Neuronal stem cell (in vitro differentiated cells): ENCODE measurements at regions not wholly inside any gene's neighbourhood (a gene's known extent, or its start where the extent isn't known, plus 50 kb on each side); places are given as distances from the start of the nearest gene placed in this dataset.

Source experiments
- DNase-seq: peaks from one replicate; pipeline ENCODE4 v3.0.0-alpha.2; 2013; ENCODE audit warnings: low spot score
- H2AFZ ChIP-seq: one replicate; pipeline ENCODE4 v1.6.1; 2013; ENCODE audit warnings: mild to moderate bottlenecking, low read length, inconsistent platforms
- H2AK5ac ChIP-seq: 2 replicates; pipeline ENCODE4 v1.6.1; 2013; ENCODE audit warnings: low read depth, mild to moderate bottlenecking, inconsistent platforms, low read length, moderate library complexity, mixed read lengths
- H2BK120ac ChIP-seq: 2 replicates; pipeline ENCODE4 v1.6.1; 2013; ENCODE audit warnings: low read depth, mild to moderate bottlenecking, inconsistent platforms, low read length, moderate library complexity, mixed read lengths
- H2BK12ac ChIP-seq: one replicate; pipeline ENCODE4 v1.6.1; 2013; ENCODE audit warnings: low read length, inconsistent platforms
- H2BK15ac ChIP-seq: 2 replicates; pipeline ENCODE4 v1.6.1; 2013; ENCODE audit warnings: mild to moderate bottlenecking, low read length, inconsistent platforms, mixed read lengths
- H2BK5ac ChIP-seq: one replicate; pipeline ENCODE4 v1.6.1; 2013; ENCODE audit warnings: inconsistent platforms, mild to moderate bottlenecking, low read length, moderate library complexity
- H3K14ac ChIP-seq: one replicate; pipeline ENCODE4 v1.6.1; 2013; ENCODE audit warnings: low read length, inconsistent platforms
- H3K18ac ChIP-seq: 2 replicates; pipeline ENCODE4 v1.6.1; 2013; ENCODE audit warnings: low read length, inconsistent platforms
- H3K23ac ChIP-seq: 2 replicates; pipeline ENCODE4 v1.6.1; 2013; ENCODE audit warnings: low read depth, mild to moderate bottlenecking, mixed read lengths, low read length, inconsistent platforms; ENCODE audit not compliant: poor library complexity
- H3K27ac ChIP-seq: replicated peaks from 3 replicates; pipeline ENCODE4 v1.5.1; 2013; ENCODE audit warnings: low read length, inconsistent platforms
- H3K27me3 ChIP-seq, 3 experiments: 2 replicates each; pipeline ENCODE4 v1.6.1; 2013; ENCODE audit warnings: low read length in 3 of 3, mild to moderate bottlenecking in 2 of 3, inconsistent platforms in 1 of 3, low read depth in 1 of 3, mixed read lengths in 1 of 3, moderate library complexity in 1 of 3; ENCODE audit not compliant: control insufficient read depth in 3 of 3, insufficient read depth in 3 of 3
- H3K36me3 ChIP-seq, 2 donors: replicated peaks in 1 of 2; 2 replicates each; pipeline ENCODE4 v1.6.1; 2013; ENCODE audit warnings: low read length in 2 of 2; ENCODE audit not compliant: control insufficient read depth in 2 of 2, insufficient read depth in 2 of 2
- H3K4ac ChIP-seq: 2 replicates; pipeline ENCODE4 v1.6.1; 2013; ENCODE audit warnings: inconsistent platforms, mild to moderate bottlenecking, low read length, moderate library complexity
- H3K4me1 ChIP-seq, 2 donors: 1 replicate in 1 of 2; 2 replicates in 1 of 2; pipeline ENCODE4 v1.6.1; 2013; ENCODE audit warnings: low read length in 2 of 2, low read depth in 1 of 2; ENCODE audit not compliant: control insufficient read depth in 2 of 2, insufficient read depth in 1 of 2
- H3K4me2 ChIP-seq: one replicate; pipeline ENCODE4 v1.6.1; 2013; ENCODE audit warnings: mild to moderate bottlenecking, low read length, inconsistent platforms; ENCODE audit not compliant: insufficient read depth, poor library complexity, severe bottlenecking
- H3K4me3 ChIP-seq, 2 donors: 2 replicates each; pipeline ENCODE4 v1.5.1; 2013; ENCODE audit warnings: low read length in 2 of 2, mild to moderate bottlenecking in 2 of 2, inconsistent platforms in 1 of 2, moderate library complexity in 1 of 2
- H3K79me1 ChIP-seq: one replicate; pipeline ENCODE4 v1.6.1; 2013; ENCODE audit warnings: low read depth, mild to moderate bottlenecking, inconsistent platforms, low read length, moderate library complexity
- H3K9ac ChIP-seq: one replicate; pipeline ENCODE4 v1.6.1; 2013; ENCODE audit warnings: mild to moderate bottlenecking, low read depth, low read length, inconsistent platforms; ENCODE audit not compliant: poor library complexity
- H3K9me3 ChIP-seq, 2 donors: replicated peaks in 1 of 2; 2 replicates each; pipeline versions ENCODE3 to v1.6.1; 2013; ENCODE audit warnings: low read length in 2 of 2, mild to moderate bottlenecking in 2 of 2, inconsistent platforms in 1 of 2, low read depth in 1 of 2, mixed read lengths in 1 of 2, moderate library complexity in 1 of 2; ENCODE audit not compliant: control insufficient read depth in 2 of 2, insufficient read depth in 1 of 2
- H4K8ac ChIP-seq: one replicate; pipeline ENCODE4 v1.6.1; 2013; ENCODE audit warnings: low read depth, mild to moderate bottlenecking, inconsistent platforms, low read length, moderate library complexity
- H4K91ac ChIP-seq: one replicate; pipeline ENCODE4 v1.6.1; 2013; ENCODE audit warnings: low read length, low read depth, mild to moderate bottlenecking, inconsistent platforms; ENCODE audit not compliant: poor library complexity
- WGBS, 2 donors: extraction: QIAGEN DNeasy Blood & Tissue Kit; methylation state at CpG; one replicate each; pipeline ENCODE4 v1.1.7; 2013; ENCODE audit warnings: missing lambda C conversion rate in 2 of 2, mixed read lengths in 1 of 2; ENCODE audit not compliant: insufficient read length in 2 of 2, insufficient replicate concordance in 1 of 2; ENCODE audit errors: extremely low coverage in 2 of 2; 5-methylcytosine and 5-hydroxymethylcytosine counted together

DNA sequence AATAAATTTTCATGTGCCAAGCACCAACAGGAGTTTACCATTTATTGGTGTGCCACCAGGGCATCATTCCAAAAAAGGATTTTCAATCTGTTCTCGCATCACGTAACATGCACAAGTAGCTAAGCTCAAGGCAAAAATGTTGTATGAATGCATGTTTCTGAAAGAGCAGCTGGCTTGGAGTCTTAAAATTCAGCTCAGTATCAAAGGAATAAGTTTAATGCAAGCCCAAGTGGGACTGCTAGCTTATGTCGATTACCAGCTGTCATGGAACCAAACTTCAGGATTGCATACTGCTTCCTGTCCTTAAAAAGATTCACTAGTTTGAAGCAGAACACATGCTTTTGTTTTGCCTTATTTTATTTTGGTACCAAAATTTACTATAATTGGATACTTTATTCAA lies 437.0 kb downstream of the FSCB start:
- Histone ChIP-seq H3K4me1 (no peaks in the 10 kb centered on the region), H3K36me3 (no peaks in the 10 kb centered on the region), H4K91ac (no peak overlapping the region), H2BK120ac (no peak overlapping the region), H3K18ac (no peak overlapping the region), H3K4me2 (no peak overlapping the region), H4K8ac (no peak overlapping the region), H3K9me3 (no peaks in the 10 kb centered on the region), H3K14ac (no peak overlapping the region), H2BK15ac (no peak overlapping the region), H3K9ac (no peak overlapping the region), H2BK12ac (no peak overlapping the region), H2BK5ac (no peak overlapping the region), H3K27ac (no peak overlapping the region), H3K4ac (no peak overlapping the region), H3K23ac (no peak overlapping the region), H2AK5ac (no peak overlapping the region), H2AFZ (no peak overlapping the region), H3K27me3 (no peaks in the 10 kb centered on the region), H3K79me1 (no peaks in the 10 kb centered on the region), H3K4me3 (no peak overlapping the region)
- WGBS, 2 donors: no CpG with 5 or more reads among the region's 3 CpGs
- no peak for DNase-seq

DNA sequence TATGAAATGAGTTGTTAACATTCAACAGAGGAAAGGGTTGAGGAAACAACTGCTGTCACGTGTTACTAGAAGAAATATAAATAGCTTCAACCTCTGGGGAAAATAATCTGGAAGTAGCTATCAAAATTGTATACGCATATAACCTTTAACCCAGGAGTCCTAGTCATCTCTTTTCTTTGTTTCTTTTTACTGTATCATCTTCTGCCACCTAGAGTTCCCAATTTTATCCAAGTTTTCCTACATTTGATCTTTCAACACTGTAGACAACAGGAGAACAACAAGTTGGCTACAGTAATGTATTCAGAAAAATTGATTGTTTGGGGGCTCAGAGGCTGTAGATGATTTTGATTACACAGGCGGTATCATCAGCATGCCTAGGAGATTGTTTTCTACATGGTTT lies 453.7 kb downstream of the FSCB start:
- H3K14ac ChIP-seq: no peak overlapping the region
- H3K79me1 ChIP-seq: no peaks in the 10 kb centered on the region
- no peak overlapping the region for H3K4me2 ChIP-seq
- H2BK5ac ChIP-seq: no peak overlapping the region
- H2AK5ac ChIP-seq: no peak overlapping the region
- no peak overlapping the region for H3K9ac ChIP-seq
- no peaks in the 10 kb centered on the region for H3K36me3 ChIP-seq
- H2AFZ ChIP-seq: no peak overlapping the region
- H3K27me3 ChIP-seq: no peaks in the 10 kb centered on the region
- H4K8ac ChIP-seq: no peak overlapping the region
- no peak overlapping the region for H2BK12ac ChIP-seq
- H2BK15ac ChIP-seq: no peak overlapping the region
- no peak overlapping the region for H2BK120ac ChIP-seq
- H3K4me3 ChIP-seq: no peak overlapping the region
- no peak overlapping the region for H4K91ac ChIP-seq
- H3K27ac ChIP-seq: no peak overlapping the region
- WGBS, 2 donors: no CpG with 5 or more reads among the region's 3 CpGs
- H3K4me1 ChIP-seq: no peaks in the 10 kb centered on the region
- H3K4ac ChIP-seq: no peak overlapping the region
- no peak for DNase-seq
- no peak overlapping the region for H3K18ac ChIP-seq
- no peak overlapping the region for H3K23ac ChIP-seq
- no peaks in the 10 kb centered on the region for H3K9me3 ChIP-seq

DNA sequence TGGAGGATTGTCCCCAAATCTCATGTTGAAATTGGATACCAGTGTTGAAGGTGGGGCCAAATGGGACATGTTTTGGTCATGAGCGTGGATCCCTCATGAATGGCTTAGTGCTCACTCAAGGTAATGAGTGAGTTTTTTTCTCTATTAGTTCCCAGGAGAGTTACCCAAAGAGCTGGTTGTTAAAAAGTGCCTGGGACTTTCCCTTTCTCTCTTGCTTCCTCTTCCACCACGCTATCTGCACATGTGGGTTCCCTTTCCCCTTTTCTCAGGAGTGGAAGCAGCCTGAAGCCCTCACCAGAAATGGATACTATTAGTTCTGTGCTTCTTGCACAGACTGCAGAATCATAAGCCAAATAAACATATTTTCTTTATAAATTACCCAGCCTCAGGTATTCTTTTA lies 465.4 kb downstream of the FSCB start:
- H3K18ac ChIP-seq: no peak overlapping the region
- no peak for DNase-seq
- H4K8ac ChIP-seq: no peak overlapping the region
- no peak overlapping the region for H3K27ac ChIP-seq
- no CpG with 5 or more reads among the region's 2 CpGs for WGBS, 2 donors
- H2BK120ac ChIP-seq: no peak overlapping the region
- no peak overlapping the region for H3K23ac ChIP-seq
- peaks cover 0 to 9% of the 10 kb centered on the region in 2 donors for H3K9me3 ChIP-seq
- H2BK12ac ChIP-seq: no peak overlapping the region
- no peak overlapping the region for H3K14ac ChIP-seq
- no peaks in the 10 kb centered on the region for H3K79me1 ChIP-seq
- no peak overlapping the region for H2BK5ac ChIP-seq
- no peak overlapping the region for H2AK5ac ChIP-seq
- no peak overlapping the region for H3K4me2 ChIP-seq
- H3K27me3 ChIP-seq: no peaks in the 10 kb centered on the region
- no peak overlapping the region for H3K4me3 ChIP-seq
- no peaks in the 10 kb centered on the region for H3K4me1 ChIP-seq
- no peak overlapping the region for H4K91ac ChIP-seq
- H3K9ac ChIP-seq: no peak overlapping the region
- no peak overlapping the region for H2AFZ ChIP-seq
- H2BK15ac ChIP-seq: no peak overlapping the region
- H3K36me3 ChIP-seq: no peaks in the 10 kb centered on the region
- no peak overlapping the region for H3K4ac ChIP-seq

DNA sequence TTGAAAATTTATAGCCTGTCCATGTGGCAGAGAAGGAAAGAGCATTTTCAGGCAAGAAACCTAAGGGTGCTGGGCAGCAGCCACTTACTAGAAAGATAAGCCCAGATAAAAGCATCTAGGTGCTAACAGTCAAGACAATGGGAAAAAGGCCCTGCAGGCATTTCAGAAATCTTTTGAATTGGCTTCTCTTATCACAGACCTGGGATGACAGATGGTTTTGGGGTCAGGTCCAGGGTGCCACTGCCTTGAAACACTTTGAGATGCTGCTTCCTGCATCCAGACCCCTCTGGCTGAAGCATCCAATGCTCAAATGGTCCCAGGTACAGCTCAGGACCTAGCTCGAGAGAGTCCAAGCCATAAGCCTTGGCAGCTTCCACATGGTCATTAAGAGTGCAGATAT lies 466.5 kb downstream of the FSCB start:
- Histone ChIP-seq H3K4me2 (no peak overlapping the region), H2BK12ac (no peak overlapping the region), H3K79me1 (no peaks in the 10 kb centered on the region), H2AFZ (no peak overlapping the region), H3K4me3 (no peak overlapping the region), H4K91ac (no peak overlapping the region), H2BK15ac (no peak overlapping the region), H3K9me3 (peaks cover 0 to 9% of the 10 kb centered on the region in 2 donors), H3K27ac (no peak overlapping the region), H2BK120ac (no peak overlapping the region), H3K36me3 (no peaks in the 10 kb centered on the region), H3K27me3 (no peaks in the 10 kb centered on the region), H3K9ac (no peak overlapping the region), H3K18ac (no peak overlapping the region), H3K14ac (no peak overlapping the region), H3K4me1 (no peaks in the 10 kb centered on the region), H2BK5ac (no peak overlapping the region), H3K23ac (no peak overlapping the region), H3K4ac (no peak overlapping the region), H4K8ac (no peak overlapping the region), H2AK5ac (no peak overlapping the region)
- DNase-seq: no peak
- no CpG with 5 or more reads among the region's 1 CpG for WGBS, 2 donors
